GM18951 (cell line): ENCODE measurements at regions not wholly inside any gene's neighbourhood (a gene's known extent, or its start where the extent isn't known, plus 50 kb on each side); places are given as distances from the start of the nearest gene placed in this dataset.

ENCODE experiments used
- POLR2A ChIP-seq: IDR thresholded peaks from 4 replicates; pipeline ENCODE4 v1.6.1; 2011; ENCODE audit warnings: mild to moderate bottlenecking; ENCODE audit not compliant: insufficient read length, insufficient read depth; ENCODE audit errors: extremely low read depth
- in situ Hi-C: fragments of 300-500 bp; cut with MboI; formaldehyde crosslinking; loops from one replicate; pipeline ENCODE4 v1.12.0; 2022; ENCODE audit warnings: low sequenced_read_pairs, mixed read lengths, inconsistent platforms; ENCODE audit not compliant: unreplicated experiment

- TF ChIP-seq POLR2A, result no peak
- in situ Hi-C loops, result no loop called here
Measured at GRCh38 chr6:81925201-81925600, 172.7 kb upstream of the TENT5A start.

- TF ChIP-seq POLR2A, result no peak
- in situ Hi-C loops, result no loop called here
Measured at GRCh38 chr6:81909981-81910900, 157.8 kb upstream of the TENT5A start.

- TF ChIP-seq POLR2A, result no peak
- in situ Hi-C loops, result no loop called here
Measured at GRCh38 chr6:81909162-81909561, 156.7 kb upstream of the TENT5A start.

GRCh38 chr6:81906709-81907204, 154.3 kb upstream of the TENT5A start:
- TF ChIP-seq POLR2A, result no peak

GRCh38 chr6:81906041-81906440, 153.6 kb upstream of the TENT5A start:
- in situ Hi-C loops, result no loop called here
- TF ChIP-seq POLR2A, result no peak

More at GRCh38 chr6:81906709-81907204, 154.3 kb upstream of the TENT5A start:
- in situ Hi-C loops, result no loop called here

GRCh38 chr6:81901551-81901966, 149.1 kb upstream of the TENT5A start:
- in situ Hi-C loops, result no loop called here
- TF ChIP-seq POLR2A, result no peak

GRCh38 chr6:81900616-81901015, 148.1 kb upstream of the TENT5A start:
- no peak for TF ChIP-seq POLR2A

GRCh38 chr6:81897793-81898192, 145.3 kb upstream of the TENT5A start:
- in situ Hi-C loops, result no loop called here
- TF ChIP-seq POLR2A, result no peak

More at GRCh38 chr6:81900616-81901015, 148.1 kb upstream of the TENT5A start:
- in situ Hi-C loops, result no loop called here

- in situ Hi-C loops, result no loop called here
- no peak for TF ChIP-seq POLR2A
Measured at GRCh38 chr6:81896525-81897503, 144.3 kb upstream of the TENT5A start.

GRCh38 chr6:81895511-81896185, 143.2 kb upstream of the TENT5A start:
- no peak for TF ChIP-seq POLR2A
- in situ Hi-C loops, result no loop called here

- TF ChIP-seq POLR2A, result no peak
- in situ Hi-C loops, result no loop called here
Measured at GRCh38 chr6:81894788-81895271, 142.3 kb upstream of the TENT5A start.

- in situ Hi-C loops, result no loop called here
- TF ChIP-seq POLR2A, result no peak
Measured at GRCh38 chr6:81894306-81894705, 141.8 kb upstream of the TENT5A start.
